CD4-positive, alpha-beta T cell (primary cell): ENCODE measurements at regions not wholly inside any gene's neighbourhood (a gene's known extent, or its start where the extent isn't known, plus 50 kb on each side); places are given as distances from the start of the nearest gene placed in this dataset.

Source experiments
- ATAC-seq: fragments of 200-7000 bp; cut with Tn5 transposase; one replicate; pipeline ENCODE4 v1.10.0; 2022; ENCODE audit warnings: mild to moderate bottlenecking; ENCODE audit not compliant: poor library complexity
- CTCF ChIA-PET: fragments of 350-600 bp; sonication (Branson Sonifier 250); formaldehyde crosslinking; loops from one replicate; lab custom pipeline; 2021; ENCODE audit warnings: antibody characterized with exemption, inconsistent platforms; lab: Charles Lee
- POLR2A ChIA-PET: fragments of 350-600 bp; sonication (Branson Sonifier 250); formaldehyde crosslinking; loops from one replicate; lab custom pipeline; 2021; ENCODE audit warnings: antibody characterized with exemption, inconsistent platforms; lab: Charles Lee
- DNase-seq, 14 experiments: peaks; one replicate each; pipeline ENCODE4 v3.0.0-alpha.2; 2013 to 2020; ENCODE audit warnings: mixed read lengths in 2 of 14
- H3K27ac ChIP-seq, 2 donors: one replicate each; pipeline versions ENCODE4 v1.5.1 to v1.7.0; 2013; ENCODE audit warnings: low read length in 2 of 2, low read depth in 1 of 2, mild to moderate bottlenecking in 1 of 2
- H3K27me3 ChIP-seq, 2 experiments: 1 replicate in 1 of 2; 2 replicates in 1 of 2; pipeline versions ENCODE4 v1.6.1 to v1.7.0; 2013; ENCODE audit warnings: low read length in 2 of 2, control low read depth in 1 of 2, mild to moderate bottlenecking in 1 of 2, moderate library complexity in 1 of 2; ENCODE audit not compliant: insufficient read depth in 2 of 2, control insufficient read depth in 1 of 2
- H3K36me3 ChIP-seq: one replicate; pipeline ENCODE4 v1.6.1; 2013; ENCODE audit warnings: low read length, control low read depth; ENCODE audit not compliant: insufficient read depth
- H3K4me1 ChIP-seq: one replicate; pipeline ENCODE4 v1.6.1; 2013; ENCODE audit warnings: low read length, control low read depth; ENCODE audit not compliant: insufficient read depth
- H3K4me3 ChIP-seq: one replicate; pipeline ENCODE4 v1.5.1; 2013; ENCODE audit warnings: mild to moderate bottlenecking, low read length, moderate library complexity
- H3K9me3 ChIP-seq, 2 experiments: 1 replicate in 1 of 2; 2 replicates in 1 of 2; pipeline versions ENCODE4 v1.6.1 to v1.7.0; 2013; ENCODE audit warnings: low read length in 2 of 2, mild to moderate bottlenecking in 2 of 2, control low read depth in 1 of 2, moderate library complexity in 1 of 2; ENCODE audit not compliant: control insufficient read depth in 1 of 2, insufficient read depth in 1 of 2
- H3K27ac Mint-ChIP-seq: one replicate; pipeline ENCODE4 v1.8.0; 2020; ENCODE audit warnings: mixed read lengths
- H3K27me3 Mint-ChIP-seq: one replicate; pipeline ENCODE4 v1.8.0; 2021; ENCODE audit warnings: mixed read lengths
- H3K36me3 Mint-ChIP-seq: one replicate; pipeline ENCODE4 v1.8.0; 2021; ENCODE audit warnings: low read depth, mixed read lengths
- H3K4me1 Mint-ChIP-seq: one replicate; pipeline ENCODE4 v1.8.0; 2021; ENCODE audit warnings: low read depth, mixed read lengths
- H3K4me3 Mint-ChIP-seq: one replicate; pipeline ENCODE4 v1.8.0; 2020; ENCODE audit warnings: mild to moderate bottlenecking, mixed read lengths
- H3K9me3 Mint-ChIP-seq: one replicate; pipeline ENCODE4 v1.8.0; 2020; ENCODE audit warnings: mixed read lengths
- CTCF ChIP-seq: fragments of 200-600 bp; IDR thresholded peaks from one replicate; pipeline ENCODE4 v1.8.0; 2022; ENCODE audit warnings: antibody characterized with exemption, mild to moderate bottlenecking
- intact Hi-C, 2 experiments: fragments of 100-400 bp; cut with DNase I in 1 of 2; cut with micrococcal nuclease in 1 of 2; formaldehyde crosslinking; loops; one replicate each; pipeline versions ENCODE4 v1.15.1 to v1.9.0; 2023 to 2025; cut with DNase I, micrococcal nuclease

DNA sequence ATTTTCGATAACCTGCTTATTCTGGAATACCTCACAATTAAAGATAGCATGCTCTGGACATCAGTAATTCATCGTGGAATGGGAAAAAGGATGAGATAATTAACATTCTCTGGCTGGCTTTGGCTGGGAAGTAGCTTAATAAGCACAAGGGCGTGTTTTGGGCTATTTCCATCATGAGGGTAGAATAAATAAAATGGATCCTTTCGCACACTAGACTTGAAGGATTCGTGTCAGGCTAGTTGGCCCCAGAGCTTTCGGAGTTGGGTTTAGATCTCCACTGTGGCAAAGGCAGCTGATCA lies 151.2 kb upstream of the ADRA1B start:
- no peak for TF ChIP-seq CTCF
- Mint-ChIP-seq H3K27me3 (peaks cover 16% of the 10 kb centered on the region), H3K27ac (no peak overlapping the region), H3K4me1 (peaks cover 4% of the 10 kb centered on the region), H3K4me3 (no peak overlapping the region), H3K36me3 (no peaks in the 10 kb centered on the region), H3K9me3 (no peaks in the 10 kb centered on the region)
- H3K4me1 ChIP-seq, result peaks cover 3% of the 10 kb centered on the region
- ATAC-seq (no peak), DNase-seq (no peak)
- H3K4me3 ChIP-seq, result no peak overlapping the region
- peaks cover 0 to 6% of the 10 kb centered on the region in 2 experiments for H3K27me3 ChIP-seq
- ChIA-PET CTCF (no interaction called here), POLR2A (no interaction called here)
- H3K27ac ChIP-seq, result no peak overlapping the region
- no peaks in the 10 kb centered on the region for H3K36me3 ChIP-seq
- H3K9me3 ChIP-seq, result no peaks in the 10 kb centered on the region
- intact Hi-C loops, result no loop called here

DNA sequence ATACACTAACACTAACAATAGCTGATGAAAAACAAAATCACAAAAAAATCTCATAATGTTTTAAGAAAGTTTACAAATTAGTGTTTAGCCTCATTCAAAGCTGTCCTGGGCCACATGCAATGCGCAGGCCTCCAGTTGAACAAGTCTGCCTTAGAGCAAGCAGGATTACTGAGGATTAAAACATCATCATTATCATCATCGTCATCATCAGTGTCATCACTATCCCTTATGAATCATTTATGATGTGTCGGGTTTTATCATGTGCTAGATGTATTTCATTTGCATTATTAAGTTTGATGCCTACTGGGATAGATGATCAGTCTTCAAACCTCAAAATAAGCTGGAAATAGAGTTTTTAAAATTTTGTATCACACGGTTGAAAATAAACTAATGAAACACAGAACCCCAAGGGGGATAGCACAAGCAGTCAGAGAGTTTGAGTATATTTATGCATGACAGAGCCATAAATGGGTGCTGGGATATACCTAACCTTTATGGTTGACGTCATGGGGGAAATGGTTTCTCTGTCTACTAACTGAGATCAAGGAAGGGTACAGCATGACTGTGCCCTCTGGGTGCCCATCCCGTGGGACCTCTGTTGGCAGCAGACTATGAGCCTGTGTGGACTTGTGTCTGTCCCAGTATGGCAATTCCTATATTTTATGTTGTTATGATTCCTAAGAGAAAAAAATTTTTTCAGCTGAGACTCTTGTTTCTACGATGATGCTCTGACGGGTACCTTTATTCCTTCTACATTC lies 150.3 kb upstream of the ADRA1B start:
- Histone ChIP-seq H3K36me3 (no peaks in the 10 kb centered on the region), H3K4me1 (peaks cover 3% of the 10 kb centered on the region), H3K27me3 (peaks cover 0 to 6% of the 10 kb centered on the region in 2 experiments), H3K9me3 (no peaks in the 10 kb centered on the region), H3K27ac (no peak overlapping the region), H3K4me3 (no peak overlapping the region)
- H3K4me3 Mint-ChIP-seq, result no peak overlapping the region
- DNase-seq, result no peak
- intact Hi-C loops, result no loop called here
- H3K9me3 Mint-ChIP-seq, result no peaks in the 10 kb centered on the region
- H3K36me3 Mint-ChIP-seq, result no peaks in the 10 kb centered on the region
- TF ChIP-seq CTCF, result no peak
- H3K27me3 Mint-ChIP-seq, result peaks cover 15% of the 10 kb centered on the region
- no peak overlapping the region for H3K27ac Mint-ChIP-seq
- peaks cover 4% of the 10 kb centered on the region for H3K4me1 Mint-ChIP-seq
- ChIA-PET POLR2A (no interaction called here), CTCF (no interaction called here)
- ATAC-seq, result no peak

GRCh38 chr5:159768243-159768642 lies 148.0 kb upstream of the ADRA1B start:
- peaks cover 3 to 11% of the 10 kb centered on the region in 2 experiments for H3K27me3 ChIP-seq
- H3K4me3 ChIP-seq, result no peak overlapping the region
- no peak overlapping the region for H3K27ac Mint-ChIP-seq
- H3K4me1 Mint-ChIP-seq, result peaks cover 10% of the 10 kb centered on the region
- DNase-seq (no peak), ATAC-seq (no peak)
- H3K4me1 ChIP-seq, result peaks cover 6% of the 10 kb centered on the region
- no peaks in the 10 kb centered on the region for H3K9me3 ChIP-seq
- no peaks in the 10 kb centered on the region for H3K36me3 Mint-ChIP-seq
- CTCF ChIA-PET, result interaction anchor here (0.9 kb wide), 1 partner anchor 458 kb away, joined by 3 read pairs; no protein-coding TSS in a partner anchor
- no peak for TF ChIP-seq CTCF
- H3K36me3 ChIP-seq, result no peaks in the 10 kb centered on the region
- H3K4me3 Mint-ChIP-seq, result no peak overlapping the region
- POLR2A ChIA-PET, result no interaction called here
- peaks cover 15% of the 10 kb centered on the region for H3K27me3 Mint-ChIP-seq
- intact Hi-C loops, result no loop called here
- H3K9me3 Mint-ChIP-seq, result no peaks in the 10 kb centered on the region
- no peak overlapping the region for H3K27ac ChIP-seq
